A549 (cell line): ENCODE measurements at regions not wholly inside any gene's neighbourhood (a gene's known extent, or its start where the extent isn't known, plus 50 kb on each side); places are given as distances from the start of the nearest gene placed in this dataset.
A peak's percentile ranks its signal among the peaks of the same experiment; 100 is the strongest.

ENCODE experiments used
- ATAC-seq, 2 experiments: fragments of 200-7000 bp in 1 of 2; fragments of >200 bp in 1 of 2; cut with Nextera tagmentation in 1 of 2; cut with Tn5 transposase in 1 of 2; 3 replicates each; pipeline versions ENCODE4 v1.8.0 to v1.9.1; 2018 to 2020; ENCODE audit warnings: mild to moderate bottlenecking in 1 of 2, moderate library complexity in 1 of 2
- CTCF ChIA-PET: fragments of 300-600 bp; sonication (Branson Sonifier 250); formaldehyde crosslinking; extraction: SDS; loops from one replicate; lab custom pipeline; 2021; ENCODE audit warnings: antibody characterized with exemption, inconsistent platforms; lab: Yijun Ruan, JAX
- POLR2A ChIA-PET: fragments of 350-600 bp; formaldehyde crosslinking; extraction: SDS; loops from one replicate; lab custom pipeline; 2021; ENCODE audit warnings: antibody characterized with exemption, inconsistent platforms; lab: Yijun Ruan, JAX
- DNase-seq, 2 experiments: peaks; one replicate each; pipeline versions ENCODE4 v3.0.0 to v3.0.0-alpha.2; 2011 to 2016; ENCODE audit warnings: low read depth in 1 of 2, low spot score in 1 of 2
- FAIRE-seq: peaks from 2 replicates; lab custom pipeline; 2011; peaks lifted over from hg19 to GRCh38; lab: Jason Lieb, UNC
- H3K27ac ChIP-seq, 2 experiments: fragments of >200 bp; sonication (Bioruptor Twin); formaldehyde crosslinking; 3 replicates each; pipeline ENCODE4 v1.5.1; 2016 to 2017
- H3K4me1 ChIP-seq: fragments of >200 bp; sonication (Bioruptor Twin); formaldehyde crosslinking; 3 replicates; pipeline ENCODE4 v1.6.1; 2016
- H3K4me2 ChIP-seq: fragments of >200 bp; sonication (Bioruptor Twin); formaldehyde crosslinking; 3 replicates; pipeline ENCODE4 v1.6.1; 2016
- H3K4me3 ChIP-seq: fragments of >200 bp; sonication (Bioruptor Twin); formaldehyde crosslinking; 3 replicates; pipeline ENCODE4 v1.5.1; 2016
- H3K9me3 ChIP-seq: fragments of >200 bp; sonication (Bioruptor Twin); formaldehyde crosslinking; 3 replicates; pipeline ENCODE4 v1.6.1; 2016
- ELK1 ChIP-seq: fragments of 150-350 bp; IDR thresholded peaks from 2 replicates; pipeline ENCODE4 v1.6.1; 2014; ENCODE audit warnings: low read depth, mild to moderate bottlenecking, low read length
- FOSL2 ChIP-seq, 2 experiments: fragments of 450-650 bp in 1 of 2; fragments of >200 bp in 1 of 2; sonication (Bioruptor Twin) in 1 of 2; formaldehyde crosslinking; IDR thresholded peaks; 2 replicates each; pipeline versions ENCODE4 v1.5.0 to v1.6.1; 2016 to 2020; ENCODE audit warnings: mild to moderate bottlenecking in 1 of 2, moderate library complexity in 1 of 2
- GATA3 ChIP-seq: IDR thresholded peaks from 2 replicates; pipeline ENCODE4 v1.6.1; 2012; ENCODE audit warnings: borderline replicate concordance
- HOXB13 ChIP-seq: fragments of 250-450 bp; sonication (Bioruptor Pico); IDR thresholded peaks from 2 replicates; pipeline ENCODE4 v1.5.0; 2020; ENCODE audit warnings: low read depth, mild to moderate bottlenecking, moderate library complexity
- KDM5A ChIP-seq: fragments of 200-600 bp; sonication (generic); IDR thresholded peaks from 2 replicates; pipeline ENCODE4 v1.6.1; 2016; ENCODE audit warnings: antibody characterized with exemption, mild to moderate bottlenecking
- MYC ChIP-seq: IDR thresholded peaks from 2 replicates; pipeline ENCODE4 v1.6.1; 2012; ENCODE audit warnings: mild to moderate bottlenecking, inconsistent platforms, low read length, improper control_type of control experiment, borderline replicate concordance
- PHF8 ChIP-seq: fragments of 200-600 bp; sonication (generic); IDR thresholded peaks from 2 replicates; pipeline ENCODE4 v1.6.1; 2016; ENCODE audit warnings: low read depth, mild to moderate bottlenecking, antibody characterized with exemption, moderate library complexity, borderline replicate concordance
- RAD21 ChIP-seq, 2 experiments: fragments of >200 bp in 1 of 2; sonication (Bioruptor Twin) in 1 of 2; formaldehyde crosslinking in 1 of 2; IDR thresholded peaks in 1 of 2; conservative IDR thresholded peaks in 1 of 2; 2 replicates in 1 of 2; 3 replicates in 1 of 2; pipeline ENCODE4 v1.6.1; 2012 to 2018; ENCODE audit warnings: inconsistent platforms in 1 of 2
- RARB ChIP-seq: fragments of 250-450 bp; sonication (Bioruptor Pico); IDR thresholded peaks from 2 replicates; pipeline ENCODE4 v1.8.0; 2021; ENCODE audit warnings: mild to moderate bottlenecking, moderate library complexity
- SMC3 ChIP-seq: fragments of >200 bp; sonication (Bioruptor Twin); formaldehyde crosslinking; IDR thresholded peaks from 3 replicates; pipeline ENCODE4 v1.6.1; 2018; ENCODE audit warnings: inconsistent platforms
- TFCP2L1 ChIP-seq: fragments of 250-450 bp; sonication (Bioruptor Pico); IDR thresholded peaks from 2 replicates; pipeline ENCODE4 v1.5.0; 2021; ENCODE audit warnings: mild to moderate bottlenecking
- ZFP36 ChIP-seq: fragments of 450-650 bp; IDR thresholded peaks from 2 replicates; pipeline ENCODE4 v1.6.1; 2014; ENCODE audit warnings: borderline replicate concordance; ENCODE audit not compliant: partially characterized antibody
- WGBS: methylation state at CpG from one replicate; pipeline ENCODE4 v1.1.6; 2017; ENCODE audit errors: missing lambda C conversion rate; 5-methylcytosine and 5-hydroxymethylcytosine counted together
- TF ChIP-seq, protein P1 (sequence below): fragments of >200 bp; sonication (Bioruptor Twin); formaldehyde crosslinking; IDR thresholded peaks from 2 replicates; pipeline ENCODE4 v1.6.1; 2016
- TF ChIP-seq, protein P2 (sequence below): fragments of >200 bp; sonication (Bioruptor Twin); formaldehyde crosslinking; IDR thresholded peaks from 3 replicates; pipeline ENCODE4 v1.5.1; 2016
- TF ChIP-seq, protein P3 (sequence below): IDR thresholded peaks from 2 replicates; pipeline ENCODE4 v1.6.1; 2012; ENCODE audit warnings: low read depth, borderline replicate concordance

DNA sequence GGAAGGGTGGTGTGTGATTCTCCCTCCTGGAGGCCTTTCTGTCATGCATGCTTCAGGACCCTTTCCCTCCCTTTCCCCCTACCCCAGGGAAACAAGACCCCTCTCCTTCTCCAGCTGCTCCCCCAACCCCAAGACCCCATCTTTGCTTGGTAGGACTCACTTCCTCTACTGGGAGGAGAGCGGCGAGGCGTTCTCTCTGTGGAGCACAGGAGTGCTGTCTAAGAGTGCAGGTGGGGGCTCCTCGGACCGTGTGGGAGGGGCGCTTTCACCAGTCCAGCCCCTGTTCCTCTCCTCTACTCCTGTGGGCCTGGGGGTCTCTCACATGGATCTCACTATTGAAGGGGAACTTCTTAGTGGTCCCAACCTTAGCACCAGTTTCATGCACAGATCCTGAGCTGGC, 456.1 kb upstream of the ASIC2 start:
- DNase-seq: no peak
- H3K4me3 ChIP-seq: no peak overlapping the region
- CTCF ChIA-PET: interaction anchor here (0.8 to 4.8 kb wide), 4 partner anchors 9 to 24 kb away, joined by 3 to 70 read pairs (median 22); no protein-coding TSS in a partner anchor
- no peak overlapping the region for H3K4me2 ChIP-seq
- POLR2A ChIA-PET: no interaction called here
- no peaks in the 10 kb centered on the region for H3K9me3 ChIP-seq
- ATAC-seq: no peak
- H3K27ac ChIP-seq: no peak overlapping the region
- H3K4me1 ChIP-seq: no peaks in the 10 kb centered on the region
- 36% methylated on average over 6 of the region's 6 CpGs for WGBS
- TF ChIP-seq HOXB13 (CRISPR knock-in tag) (no peak), PHF8 (no peak), TFCP2L1 (CRISPR knock-in tag) (no peak), ELK1 (no peak), ZFP36 (no peak), KDM5A (no peak)
- TF ChIP-seq, protein P1, sequence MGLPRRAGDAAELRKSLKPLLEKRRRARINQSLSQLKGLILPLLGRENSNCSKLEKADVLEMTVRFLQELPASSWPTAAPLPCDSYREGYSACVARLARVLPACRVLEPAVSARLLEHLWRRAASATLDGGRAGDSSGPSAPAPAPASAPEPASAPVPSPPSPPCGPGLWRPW: no peak
- FAIRE-seq: no peak

DNA sequence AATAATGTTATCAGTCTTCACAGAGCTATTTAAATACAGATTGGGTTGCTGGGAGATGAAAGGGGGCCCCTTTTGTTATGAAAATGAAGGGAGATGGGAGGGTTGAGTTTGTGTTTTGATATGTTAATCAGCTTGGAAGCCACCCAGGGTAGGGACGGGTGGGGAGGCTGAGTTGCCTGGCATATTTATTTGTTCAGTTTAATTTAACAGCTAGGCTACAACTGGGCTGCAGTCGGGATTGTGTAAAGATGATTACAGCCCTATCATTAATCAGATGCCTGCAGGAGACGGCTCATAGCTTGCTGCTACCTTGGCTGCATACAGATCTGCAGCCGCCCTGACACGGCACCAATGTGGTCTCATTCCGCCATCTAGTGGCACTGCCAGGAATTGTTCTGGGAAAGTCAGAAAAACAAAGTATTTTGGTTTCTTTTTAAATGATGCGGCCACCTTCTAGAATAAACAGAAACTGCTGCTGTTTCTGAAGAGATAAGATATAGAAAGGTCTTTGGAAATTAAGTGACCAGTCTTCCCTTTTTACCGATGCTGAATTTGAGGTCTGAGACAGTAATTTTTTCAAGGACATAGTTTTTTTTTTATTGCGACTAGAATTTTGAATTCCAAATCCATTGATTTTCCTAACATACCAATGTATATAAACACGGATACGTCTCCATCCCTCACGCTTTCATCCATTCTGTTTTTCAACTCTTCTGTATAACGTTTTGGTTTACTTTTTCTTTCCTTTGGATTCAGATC, 458.0 kb upstream of the ASIC2 start:
- TF ChIP-seq ELK1: no peak
- no peak for TF ChIP-seq RARB (CRISPR knock-in tag)
- no peak for TF ChIP-seq MYC
- TF ChIP-seq FOSL2 (IDR thresholded peaks at IDR 0.05): no peak
- TF ChIP-seq FOSL2 (CRISPR knock-in tag; IDR thresholded peaks at IDR 0.05): no peak
- peak; percentile 86 to 93 for TF ChIP-seq RAD21 (conservative IDR thresholded peaks at IDR 0.05 in 1 of 2, IDR thresholded peaks at IDR 0.05 in 1 of 2)
- TF ChIP-seq GATA3: no peak
- TF ChIP-seq, protein P2, sequence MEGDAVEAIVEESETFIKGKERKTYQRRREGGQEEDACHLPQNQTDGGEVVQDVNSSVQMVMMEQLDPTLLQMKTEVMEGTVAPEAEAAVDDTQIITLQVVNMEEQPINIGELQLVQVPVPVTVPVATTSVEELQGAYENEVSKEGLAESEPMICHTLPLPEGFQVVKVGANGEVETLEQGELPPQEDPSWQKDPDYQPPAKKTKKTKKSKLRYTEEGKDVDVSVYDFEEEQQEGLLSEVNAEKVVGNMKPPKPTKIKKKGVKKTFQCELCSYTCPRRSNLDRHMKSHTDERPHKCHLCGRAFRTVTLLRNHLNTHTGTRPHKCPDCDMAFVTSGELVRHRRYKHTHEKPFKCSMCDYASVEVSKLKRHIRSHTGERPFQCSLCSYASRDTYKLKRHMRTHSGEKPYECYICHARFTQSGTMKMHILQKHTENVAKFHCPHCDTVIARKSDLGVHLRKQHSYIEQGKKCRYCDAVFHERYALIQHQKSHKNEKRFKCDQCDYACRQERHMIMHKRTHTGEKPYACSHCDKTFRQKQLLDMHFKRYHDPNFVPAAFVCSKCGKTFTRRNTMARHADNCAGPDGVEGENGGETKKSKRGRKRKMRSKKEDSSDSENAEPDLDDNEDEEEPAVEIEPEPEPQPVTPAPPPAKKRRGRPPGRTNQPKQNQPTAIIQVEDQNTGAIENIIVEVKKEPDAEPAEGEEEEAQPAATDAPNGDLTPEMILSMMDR: peak; percentile 70
- TF ChIP-seq, protein P3, sequence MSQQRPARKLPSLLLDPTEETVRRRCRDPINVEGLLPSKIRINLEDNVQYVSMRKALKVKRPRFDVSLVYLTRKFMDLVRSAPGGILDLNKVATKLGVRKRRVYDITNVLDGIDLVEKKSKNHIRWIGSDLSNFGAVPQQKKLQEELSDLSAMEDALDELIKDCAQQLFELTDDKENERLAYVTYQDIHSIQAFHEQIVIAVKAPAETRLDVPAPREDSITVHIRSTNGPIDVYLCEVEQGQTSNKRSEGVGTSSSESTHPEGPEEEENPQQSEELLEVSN: no peak
- peak; percentile 57; the same call in 2 of the 3 replicates for TF ChIP-seq SMC3
- Histone ChIP-seq H3K27ac (no peak overlapping the region), H3K4me3 (peak overlapping the region; percentile 8; the same call in 1 of the 3 replicates), H3K4me1 (no peaks in the 10 kb centered on the region), H3K4me2 (peak overlapping the region; percentile 62), H3K9me3 (no peaks in the 10 kb centered on the region)
- ATAC-seq (peak; percentile 85 to 92), DNase-seq (peak; percentile 32 to 57), FAIRE-seq (no peak)
- CTCF ChIA-PET: interaction anchor here (0.6 to 4.8 kb wide), 38 partner anchors 11 to 1328 kb away, joined by 3 to 70 read pairs (median 4); no protein-coding TSS in a partner anchor
- WGBS: 7% methylated on average over 13 of the region's 13 CpGs
- POLR2A ChIA-PET: interaction anchor here (0.6 kb wide), 1 partner anchor 10 kb away, joined by 7 read pairs; no protein-coding TSS in a partner anchor
